WTC11 (cell line): ENCODE measurements at regions not wholly inside any gene's neighbourhood (a gene's known extent, or its start where the extent isn't known, plus 50 kb on each side); places are given as distances from the start of the nearest gene placed in this dataset.

Experiments
- RORB ChIP-seq: fragments of 250-450 bp; sonication (Bioruptor Pico); IDR thresholded peaks from 2 replicates; pipeline ENCODE4 v1.9.0; 2021; ENCODE audit warnings: mild to moderate bottlenecking
- SMAD4 ChIP-seq: sonication (generic); formaldehyde crosslinking; IDR thresholded peaks from 2 replicates; pipeline ENCODE4 v1.8.0; 2022; ENCODE audit warnings: mild to moderate bottlenecking, missing genetic modification reagents
- ZNF317 ChIP-seq: sonication (generic); formaldehyde crosslinking; IDR thresholded peaks from 2 replicates; pipeline ENCODE4 v1.8.1; 2023; ENCODE audit warnings: low read depth, mild to moderate bottlenecking, moderate library complexity, missing genetic modification reagents, borderline replicate concordance
- TF ChIP-seq, protein P1 (sequence below): fragments of 200-600 bp; IDR thresholded peaks from 2 replicates; pipeline ENCODE4 v1.8.0; 2022; ENCODE audit warnings: antibody characterized with exemption
- TF ChIP-seq, protein P2 (sequence below): sonication (generic); formaldehyde crosslinking; IDR thresholded peaks from 2 replicates; pipeline ENCODE4 v1.8.0; 2022; ENCODE audit warnings: mild to moderate bottlenecking, missing genetic modification reagents

DNA sequence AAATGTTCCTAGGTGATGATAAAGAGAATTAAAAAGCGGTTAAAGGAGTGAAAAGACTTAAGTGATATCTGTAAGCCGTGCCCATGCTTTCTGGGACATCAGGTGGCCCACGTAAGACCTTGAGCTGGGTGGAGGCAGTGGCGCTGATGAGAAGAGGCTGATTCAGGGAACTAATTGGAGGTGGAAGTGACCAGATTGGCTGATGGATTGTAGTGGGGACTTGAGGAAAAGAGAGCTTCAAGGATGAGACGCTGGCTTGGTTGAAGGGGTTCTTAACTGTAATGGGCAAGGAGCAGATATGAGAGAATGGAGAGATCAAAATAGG, 69.1 kb upstream of the EP300 start:
- TF ChIP-seq, protein P1, sequence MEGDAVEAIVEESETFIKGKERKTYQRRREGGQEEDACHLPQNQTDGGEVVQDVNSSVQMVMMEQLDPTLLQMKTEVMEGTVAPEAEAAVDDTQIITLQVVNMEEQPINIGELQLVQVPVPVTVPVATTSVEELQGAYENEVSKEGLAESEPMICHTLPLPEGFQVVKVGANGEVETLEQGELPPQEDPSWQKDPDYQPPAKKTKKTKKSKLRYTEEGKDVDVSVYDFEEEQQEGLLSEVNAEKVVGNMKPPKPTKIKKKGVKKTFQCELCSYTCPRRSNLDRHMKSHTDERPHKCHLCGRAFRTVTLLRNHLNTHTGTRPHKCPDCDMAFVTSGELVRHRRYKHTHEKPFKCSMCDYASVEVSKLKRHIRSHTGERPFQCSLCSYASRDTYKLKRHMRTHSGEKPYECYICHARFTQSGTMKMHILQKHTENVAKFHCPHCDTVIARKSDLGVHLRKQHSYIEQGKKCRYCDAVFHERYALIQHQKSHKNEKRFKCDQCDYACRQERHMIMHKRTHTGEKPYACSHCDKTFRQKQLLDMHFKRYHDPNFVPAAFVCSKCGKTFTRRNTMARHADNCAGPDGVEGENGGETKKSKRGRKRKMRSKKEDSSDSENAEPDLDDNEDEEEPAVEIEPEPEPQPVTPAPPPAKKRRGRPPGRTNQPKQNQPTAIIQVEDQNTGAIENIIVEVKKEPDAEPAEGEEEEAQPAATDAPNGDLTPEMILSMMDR, result no peak
- TF ChIP-seq SMAD4 (CRISPR knock-in tag) (no peak), RORB (CRISPR knock-in tag) (no peak), ZNF317 (CRISPR knock-in tag) (no peak)
- TF ChIP-seq, protein P2, sequence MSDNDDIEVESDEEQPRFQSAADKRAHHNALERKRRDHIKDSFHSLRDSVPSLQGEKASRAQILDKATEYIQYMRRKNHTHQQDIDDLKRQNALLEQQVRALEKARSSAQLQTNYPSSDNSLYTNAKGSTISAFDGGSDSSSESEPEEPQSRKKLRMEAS (CRISPR knock-in tag), result no peak
